ENCODE measurements at regions not wholly inside any gene's neighbourhood (a gene's known extent, or its start where the extent isn't known, plus 50 kb on each side); places are given as distances from the start of the nearest gene placed in this dataset.
A peak's percentile ranks its signal among the peaks of the same experiment; 100 is the strongest.

DNA sequence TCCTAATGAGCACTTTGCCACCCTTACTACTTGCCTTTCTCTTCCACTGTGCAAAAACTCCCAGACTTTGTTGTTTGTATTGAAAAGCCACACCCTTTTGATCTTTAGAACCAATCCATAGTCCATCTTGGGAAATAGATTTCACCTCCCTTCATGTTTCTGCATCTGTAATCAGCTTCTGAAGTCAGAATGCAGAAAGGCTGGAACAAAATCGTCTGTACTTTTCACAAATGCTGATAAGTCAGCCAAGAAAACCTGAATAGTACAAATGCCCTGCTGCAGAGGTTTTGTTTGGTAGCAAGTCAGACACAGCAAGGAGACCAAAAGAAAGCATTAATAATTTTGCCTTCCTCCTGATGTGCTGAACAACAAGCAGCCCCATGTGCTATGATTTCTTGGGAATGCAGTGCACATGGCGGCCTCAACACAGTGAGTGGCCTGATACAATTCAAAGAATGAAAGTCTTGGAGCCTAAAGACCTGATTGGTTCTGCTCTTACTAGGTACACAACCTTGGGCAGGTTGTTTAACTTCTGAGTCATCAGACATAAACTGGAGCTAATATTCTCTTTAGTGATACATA lies 59.2 kb upstream of the STK32A start:
- peak; percentile 65 for ATAC-seq
- Histone ChIP-seq H3K9me3 (no peaks in the 10 kb centered on the region), H3K4me1 (ENCODE audit: low read depth) (no peaks in the 10 kb centered on the region), H3K36me3 (ENCODE audit: low read depth) (no peaks in the 10 kb centered on the region), H3K4me3 (no peak overlapping the region)
- intact Hi-C loops (cut with DNase I, micrococcal nuclease), result no loop called here
- DNase-seq, result no peak
- TF ChIP-seq CTCF (IDR thresholded peaks at IDR 0.05), result no peak

DNA sequence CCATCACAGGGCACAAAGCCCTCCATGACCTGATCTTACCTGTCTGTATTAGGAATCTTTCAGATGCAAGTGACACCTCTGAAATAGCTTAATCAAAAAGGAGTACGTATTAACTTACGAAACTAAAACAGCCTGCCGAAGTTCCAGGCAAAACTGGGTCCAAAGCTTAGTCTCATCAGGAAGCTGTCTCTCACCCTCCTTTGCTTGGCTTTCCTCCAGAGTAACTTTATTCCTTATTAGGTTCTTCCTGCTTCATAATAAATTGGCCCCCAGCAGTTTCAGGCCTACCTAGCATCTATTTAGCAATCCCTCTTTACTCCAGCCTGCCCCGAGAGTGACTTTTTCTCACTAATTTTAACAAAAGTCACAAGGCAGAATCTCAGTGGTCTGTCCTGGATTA lies 58.4 kb upstream of the STK32A start:
- no peaks in the 10 kb centered on the region for H3K9me3 ChIP-seq
- intact Hi-C loops (cut with DNase I, micrococcal nuclease), result no loop called here
- no peaks in the 10 kb centered on the region for H3K4me1 ChIP-seq (ENCODE audit: low read depth)
- no peak overlapping the region for H3K4me3 ChIP-seq
- ATAC-seq (no peak), DNase-seq (no peak)
- H3K36me3 ChIP-seq (ENCODE audit: low read depth), result no peaks in the 10 kb centered on the region
- TF ChIP-seq CTCF (IDR thresholded peaks at IDR 0.05), result no peak

DNA sequence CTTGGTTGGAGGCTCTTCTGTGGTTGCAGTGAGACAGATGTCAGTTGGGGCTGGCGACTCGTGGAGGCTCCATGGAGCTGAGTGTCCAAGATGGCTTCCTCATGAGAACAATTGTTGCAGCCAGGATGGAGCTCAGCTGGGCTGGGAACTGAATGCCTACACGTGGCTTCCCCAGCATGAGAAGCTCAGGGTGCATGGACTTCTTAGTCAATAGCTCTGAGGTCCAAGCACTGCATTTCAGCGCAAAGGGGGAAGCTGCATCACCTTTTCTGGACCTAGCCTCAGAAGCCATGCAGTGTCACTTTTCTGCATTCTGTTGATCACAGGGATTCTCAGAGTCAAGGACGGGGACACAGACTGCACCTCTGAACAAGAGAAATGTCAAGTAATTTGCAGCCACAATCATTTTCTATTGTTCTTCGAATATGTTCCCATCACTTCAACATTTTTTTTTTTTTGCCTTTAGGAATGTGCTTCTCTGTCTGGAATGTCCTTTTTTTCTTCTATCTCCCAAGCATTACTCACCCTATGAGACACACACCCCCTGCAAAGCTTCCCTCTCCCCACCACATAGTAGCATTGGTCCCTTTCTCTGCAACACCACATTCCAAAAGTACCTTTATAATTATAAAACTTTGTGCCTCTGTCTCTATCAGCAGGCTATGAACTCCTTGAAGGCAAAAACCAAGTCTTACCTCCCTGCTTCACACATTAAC lies 57.5 kb upstream of the STK32A start:
- Histone ChIP-seq H3K36me3 (ENCODE audit: low read depth) (no peaks in the 10 kb centered on the region), H3K4me1 (ENCODE audit: low read depth) (no peaks in the 10 kb centered on the region), H3K4me3 (no peak overlapping the region), H3K9me3 (no peaks in the 10 kb centered on the region)
- no peak for TF ChIP-seq CTCF (IDR thresholded peaks at IDR 0.05)
- ATAC-seq, result no peak
- no peak for DNase-seq
- intact Hi-C loops (cut with DNase I, micrococcal nuclease), result no loop called here

- no peak for DNase-seq
- no peak for TF ChIP-seq CTCF (IDR thresholded peaks at IDR 0.05)
- H3K4me1 ChIP-seq (ENCODE audit: low read depth), result no peaks in the 10 kb centered on the region
- no peaks in the 10 kb centered on the region for H3K36me3 ChIP-seq (ENCODE audit: low read depth)
- no peak overlapping the region for H3K4me3 ChIP-seq
- intact Hi-C loops (cut with DNase I, micrococcal nuclease), result no loop called here
- no peak for ATAC-seq
- no peaks in the 10 kb centered on the region for H3K9me3 ChIP-seq
These were observed 55.2 kb upstream of the STK32A start for GRCh38 chr5:147179562-147180147.

- DNase-seq, result no peak
These were observed 54.1 kb upstream of the STK32A start for GRCh38 chr5:147180751-147181150.

More at GRCh38 chr5:147180751-147181150, 54.1 kb upstream of the STK32A start:
- no peak for ATAC-seq
- Histone ChIP-seq H3K9me3 (no peaks in the 10 kb centered on the region), H3K36me3 (ENCODE audit: low read depth) (no peaks in the 10 kb centered on the region), H3K4me3 (no peak overlapping the region), H3K4me1 (ENCODE audit: low read depth) (no peaks in the 10 kb centered on the region)
- TF ChIP-seq CTCF (IDR thresholded peaks at IDR 0.05), result no peak
- intact Hi-C loops (cut with DNase I, micrococcal nuclease), result no loop called here
